HG02840 (cell line): ENCODE measurements at regions not wholly inside any gene's neighbourhood (a gene's known extent, or its start where the extent isn't known, plus 50 kb on each side); places are given as distances from the start of the nearest gene placed in this dataset.

Experiments
- ATAC-seq: cut with Tn5 transposase; IDR thresholded peaks from one replicate; pipeline ENCODE4 v1.9.1; 2021; ENCODE audit warnings: mild to moderate bottlenecking, moderate library complexity, moderate number of reproducible peaks; ENCODE audit not compliant: unreplicated experiment, low FRiP score

- no peak for ATAC-seq
Observed at GRCh38 chr9:117490199-117490598, 75.3 kb upstream of the ASTN2 start.

- no peak for ATAC-seq
Observed at GRCh38 chr9:117488659-117489058, 73.8 kb upstream of the ASTN2 start.

- ATAC-seq: no peak
Observed at GRCh38 chr9:117487555-117488175, 72.8 kb upstream of the ASTN2 start.

- ATAC-seq: no peak
Observed at GRCh38 chr9:117486426-117486825, 71.6 kb upstream of the ASTN2 start.

DNA sequence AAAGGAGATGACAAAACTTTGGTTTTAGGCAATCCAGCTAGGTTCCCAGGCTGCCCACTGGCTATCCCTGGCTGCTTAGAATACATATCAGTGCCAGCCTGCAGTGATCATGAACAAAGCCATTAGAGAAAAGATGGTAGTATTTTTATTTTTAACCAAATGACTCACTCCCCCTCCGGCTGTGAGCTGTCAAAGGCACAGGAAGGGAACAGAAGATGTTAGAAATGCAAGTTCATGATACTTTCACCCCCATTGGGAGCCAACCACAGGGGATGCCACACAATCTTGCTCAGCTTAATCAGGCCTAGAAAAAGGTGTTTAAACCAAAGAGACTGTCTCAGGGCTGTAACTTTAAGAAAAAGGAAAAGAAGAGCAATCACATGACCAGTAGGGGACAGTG, 70.3 kb upstream of the ASTN2 start:
- ATAC-seq: no peak

- ATAC-seq: no peak
Observed at GRCh38 chr9:117480729-117481128, 65.9 kb upstream of the ASTN2 start.

- ATAC-seq: no peak
Observed at GRCh38 chr9:117480253-117480652, 65.4 kb upstream of the ASTN2 start.

DNA sequence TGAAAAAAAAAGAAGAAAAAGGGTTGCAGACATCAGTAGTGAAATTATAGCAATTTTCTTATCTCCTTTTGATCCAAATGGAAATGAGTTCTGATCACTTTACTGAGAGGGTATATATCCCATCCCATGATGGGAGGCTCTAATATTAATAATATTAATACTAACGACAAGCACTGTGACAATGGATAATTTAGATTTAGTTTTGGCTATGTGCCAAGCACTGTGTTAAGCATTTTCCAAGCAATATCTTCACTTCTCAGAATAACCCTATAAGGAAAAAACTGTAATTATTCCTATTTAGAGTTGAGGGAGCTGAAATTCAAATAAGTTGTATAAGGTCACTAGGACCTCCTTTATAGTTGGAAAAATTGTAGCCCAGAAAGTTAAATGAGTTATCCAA, 58.4 kb upstream of the ASTN2 start:
- no peak for ATAC-seq

DNA sequence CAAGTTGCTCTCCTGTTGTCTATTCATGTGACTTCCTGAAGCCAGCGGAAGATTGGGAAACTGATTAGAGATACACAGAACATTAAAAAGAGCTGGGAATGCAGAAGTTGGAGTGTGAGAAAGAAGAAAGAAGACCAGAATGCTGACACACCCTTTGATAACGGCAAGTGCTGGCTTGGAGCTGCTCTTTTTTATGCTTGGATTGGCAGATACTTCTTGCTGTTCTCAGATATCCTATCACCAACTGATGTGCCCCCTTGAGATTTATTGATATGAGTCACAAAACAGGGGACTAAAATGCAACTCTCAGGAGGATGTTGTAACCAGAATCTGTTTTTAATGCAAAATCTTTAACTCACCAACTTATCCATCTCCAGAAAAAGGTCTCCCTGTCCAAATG, 56.0 kb upstream of the ASTN2 start:
- no peak for ATAC-seq

- ATAC-seq: no peak
Observed at GRCh38 chr9:117470455-117470854, 55.6 kb upstream of the ASTN2 start.

- ATAC-seq: no peak
Observed at GRCh38 chr9:117466111-117466510, 51.3 kb upstream of the ASTN2 start.

GRCh38 chr9:117465706-117466105, 50.8 kb upstream of the ASTN2 start:
- no peak for ATAC-seq

DNA sequence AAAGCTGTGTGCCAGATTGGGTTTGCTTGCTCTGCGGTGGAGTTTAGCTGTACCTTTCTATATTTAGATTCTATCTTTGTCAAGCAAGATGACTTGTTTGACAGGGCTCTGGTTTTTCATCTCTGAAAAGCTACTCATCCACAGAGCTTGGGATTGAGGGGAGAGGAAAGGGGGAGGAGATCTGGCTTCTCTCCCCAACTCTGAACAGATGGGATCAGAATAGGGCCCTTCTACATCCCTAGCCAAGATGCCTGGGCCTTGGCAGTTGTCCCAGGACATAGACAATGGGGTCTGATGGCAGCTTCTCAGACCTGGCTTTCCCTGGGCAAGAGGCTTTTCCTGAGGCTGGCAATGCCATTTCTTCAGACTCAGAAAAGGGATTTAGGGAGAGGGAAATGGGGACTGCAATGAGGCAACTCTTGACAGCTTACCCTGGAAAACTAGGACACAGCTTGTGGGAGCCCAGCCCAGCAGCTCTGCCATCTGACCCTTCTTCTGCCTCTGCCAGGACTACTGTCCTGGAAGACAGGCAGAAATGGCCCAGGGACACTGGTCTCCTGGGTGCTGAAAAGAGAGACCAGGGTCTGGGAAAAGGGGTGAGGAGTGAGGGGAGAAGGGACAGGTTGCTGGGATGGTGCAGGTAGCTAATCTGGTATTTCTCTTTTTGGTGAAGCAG, 50.2 kb upstream of the ASTN2 start:
- ATAC-seq: no peak
